DOHH2 (cell line): ENCODE measurements at regions not wholly inside any gene's neighbourhood (a gene's known extent, or its start where the extent isn't known, plus 50 kb on each side); places are given as distances from the start of the nearest gene placed in this dataset.

Experiments used
- EZH2phosphoT487 ChIP-seq: fragments of 200-600 bp; sonication (generic); IDR thresholded peaks from 2 replicates; pipeline ENCODE4 v1.6.1; 2017; ENCODE audit warnings: borderline replicate concordance, mild to moderate bottlenecking, antibody characterized with exemption, low read length, moderate library complexity, mixed read lengths
- TF ChIP-seq, protein P1 (sequence below): fragments of 200-600 bp; sonication (generic); IDR thresholded peaks from one replicate; pipeline ENCODE4 v1.5.1; 2014; ENCODE audit warnings: antibody characterized with exemption, mild to moderate bottlenecking, low read depth, low read length; ENCODE audit not compliant: poor library complexity, severe bottlenecking

DNA sequence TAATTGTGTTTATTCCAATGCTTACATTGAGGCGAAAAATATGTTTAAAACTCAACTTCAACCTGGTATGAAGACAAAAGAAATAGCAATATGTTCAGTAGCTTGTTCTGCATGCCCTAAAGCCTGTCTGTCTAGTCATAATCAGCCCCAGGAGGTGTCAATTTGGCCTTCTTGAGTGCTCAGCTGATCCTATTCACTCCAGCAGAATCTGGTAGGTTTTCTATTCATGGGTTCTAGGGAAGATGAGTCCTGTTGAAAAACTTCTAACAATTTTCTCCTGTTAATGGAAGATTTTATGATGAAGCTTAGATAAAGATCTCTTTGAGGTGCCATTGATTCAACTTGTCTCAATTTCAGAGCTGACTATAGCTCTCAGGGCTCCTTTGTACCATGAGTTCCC lies 402.0 kb upstream of the UBE2E3 start:
- TF ChIP-seq, protein P1, sequence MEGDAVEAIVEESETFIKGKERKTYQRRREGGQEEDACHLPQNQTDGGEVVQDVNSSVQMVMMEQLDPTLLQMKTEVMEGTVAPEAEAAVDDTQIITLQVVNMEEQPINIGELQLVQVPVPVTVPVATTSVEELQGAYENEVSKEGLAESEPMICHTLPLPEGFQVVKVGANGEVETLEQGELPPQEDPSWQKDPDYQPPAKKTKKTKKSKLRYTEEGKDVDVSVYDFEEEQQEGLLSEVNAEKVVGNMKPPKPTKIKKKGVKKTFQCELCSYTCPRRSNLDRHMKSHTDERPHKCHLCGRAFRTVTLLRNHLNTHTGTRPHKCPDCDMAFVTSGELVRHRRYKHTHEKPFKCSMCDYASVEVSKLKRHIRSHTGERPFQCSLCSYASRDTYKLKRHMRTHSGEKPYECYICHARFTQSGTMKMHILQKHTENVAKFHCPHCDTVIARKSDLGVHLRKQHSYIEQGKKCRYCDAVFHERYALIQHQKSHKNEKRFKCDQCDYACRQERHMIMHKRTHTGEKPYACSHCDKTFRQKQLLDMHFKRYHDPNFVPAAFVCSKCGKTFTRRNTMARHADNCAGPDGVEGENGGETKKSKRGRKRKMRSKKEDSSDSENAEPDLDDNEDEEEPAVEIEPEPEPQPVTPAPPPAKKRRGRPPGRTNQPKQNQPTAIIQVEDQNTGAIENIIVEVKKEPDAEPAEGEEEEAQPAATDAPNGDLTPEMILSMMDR: no peak
- no peak for TF ChIP-seq EZH2phosphoT487
